Stomach (tissue), 4 donors: ENCODE measurements at regions not wholly inside any gene's neighbourhood (a gene's known extent, or its start where the extent isn't known, plus 50 kb on each side); places are given as distances from the start of the nearest gene placed in this dataset.

ENCODE experiments used
- CTCF ChIP-seq, 7 experiments: fragments of 450-650 bp in 4 of 7; fragments of 200-600 bp in 3 of 7; sonication (generic) in 3 of 7; IDR thresholded peaks; one replicate each; pipeline ENCODE4 v1.5.1; 2016 to 2019; ENCODE audit warnings: antibody characterized with exemption in 7 of 7, control low read depth in 2 of 7, mild to moderate bottlenecking in 1 of 7
- EP300 ChIP-seq: sonication (generic); formaldehyde crosslinking; IDR thresholded peaks from one replicate; pipeline ENCODE4 v1.6.1; 2017; ENCODE audit warnings: antibody characterized with exemption
- POLR2A ChIP-seq, 4 donors: fragments of 450-650 bp; IDR thresholded peaks; one replicate each; pipeline ENCODE4 v1.6.1; 2016; ENCODE audit warnings: antibody characterized with exemption in 4 of 4, control low read depth in 2 of 4, mild to moderate bottlenecking in 1 of 4, moderate library complexity in 1 of 4
- POLR2AphosphoS5 ChIP-seq, 3 donors: sonication (generic); formaldehyde crosslinking; IDR thresholded peaks; one replicate each; pipeline ENCODE4 v1.6.1; 2016; ENCODE audit warnings: antibody characterized with exemption in 3 of 3

GRCh38 chr1:218878369-218878768, 295.3 kb upstream of the LYPLAL1 start:
- TF ChIP-seq CTCF (IDR thresholded peaks at IDR 0.05) (no peak), POLR2AphosphoS5 (IDR thresholded peaks at IDR 0.05) (no peak), POLR2A (IDR thresholded peaks at IDR 0.05) (no peak), EP300 (no peak)
